HCT116 (cell line): ENCODE measurements at regions not wholly inside any gene's neighbourhood (a gene's known extent, or its start where the extent isn't known, plus 50 kb on each side); places are given as distances from the start of the nearest gene placed in this dataset.

Experiments
- EZH2 ChIP-seq: fragments of 200-600 bp; sonication (generic); IDR thresholded peaks from 2 replicates; pipeline ENCODE4 v1.6.1; 2017; ENCODE audit warnings: antibody characterized with exemption, mixed run types
- POLR2AphosphoS5 ChIP-seq: IDR thresholded peaks from 2 replicates; pipeline ENCODE4 v1.6.1; 2011; ENCODE audit warnings: mild to moderate bottlenecking, low read depth, low read length, moderate library complexity
- TCF7L2 ChIP-seq: IDR thresholded peaks from 2 replicates; pipeline ENCODE4 v1.7.0; 2011; ENCODE audit warnings: borderline replicate concordance, inconsistent platforms; ENCODE audit not compliant: insufficient read depth, insufficient read length; ENCODE audit errors: extremely low read depth
- TF ChIP-seq, protein P1 (sequence below), 3 experiments: fragments of 200-600 bp in 1 of 3; sonication (generic) in 1 of 3; IDR thresholded peaks in 2 of 3; conservative IDR thresholded peaks in 1 of 3; 2 replicates each; pipeline ENCODE4 v1.5.1; 2012 to 2017; ENCODE audit warnings: low read depth in 2 of 3, low read length in 2 of 3, antibody characterized with exemption in 1 of 3, borderline replicate concordance in 1 of 3, control low read depth in 1 of 3, mild to moderate bottlenecking in 1 of 3, mixed read lengths in 1 of 3, mixed run types in 1 of 3, moderate library complexity in 1 of 3; ENCODE audit not compliant: insufficient read depth in 1 of 3
- TF ChIP-seq, protein P2 (sequence below): IDR thresholded peaks from 2 replicates; pipeline ENCODE4 v1.6.1; 2012

DNA sequence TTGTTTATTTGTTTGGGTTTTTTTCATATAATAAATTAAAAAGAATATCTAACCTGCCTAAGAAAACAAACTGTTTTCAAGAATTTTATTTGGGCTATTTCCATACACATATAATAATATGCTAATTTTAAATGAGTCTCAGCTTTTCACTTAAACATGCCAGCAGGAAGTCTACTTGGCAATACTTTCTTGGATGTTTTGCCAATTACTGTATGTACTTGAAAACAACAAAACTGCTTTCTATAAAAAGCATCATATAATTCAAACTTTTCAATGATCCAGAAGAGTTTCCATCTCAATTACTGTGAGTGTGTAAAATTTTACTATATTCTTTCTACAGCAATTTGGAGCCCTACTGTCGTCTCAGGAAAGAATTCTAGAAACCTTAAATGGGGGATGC is 961.2 kb downstream of the PCDH17 start:
- TF ChIP-seq, protein P1, sequence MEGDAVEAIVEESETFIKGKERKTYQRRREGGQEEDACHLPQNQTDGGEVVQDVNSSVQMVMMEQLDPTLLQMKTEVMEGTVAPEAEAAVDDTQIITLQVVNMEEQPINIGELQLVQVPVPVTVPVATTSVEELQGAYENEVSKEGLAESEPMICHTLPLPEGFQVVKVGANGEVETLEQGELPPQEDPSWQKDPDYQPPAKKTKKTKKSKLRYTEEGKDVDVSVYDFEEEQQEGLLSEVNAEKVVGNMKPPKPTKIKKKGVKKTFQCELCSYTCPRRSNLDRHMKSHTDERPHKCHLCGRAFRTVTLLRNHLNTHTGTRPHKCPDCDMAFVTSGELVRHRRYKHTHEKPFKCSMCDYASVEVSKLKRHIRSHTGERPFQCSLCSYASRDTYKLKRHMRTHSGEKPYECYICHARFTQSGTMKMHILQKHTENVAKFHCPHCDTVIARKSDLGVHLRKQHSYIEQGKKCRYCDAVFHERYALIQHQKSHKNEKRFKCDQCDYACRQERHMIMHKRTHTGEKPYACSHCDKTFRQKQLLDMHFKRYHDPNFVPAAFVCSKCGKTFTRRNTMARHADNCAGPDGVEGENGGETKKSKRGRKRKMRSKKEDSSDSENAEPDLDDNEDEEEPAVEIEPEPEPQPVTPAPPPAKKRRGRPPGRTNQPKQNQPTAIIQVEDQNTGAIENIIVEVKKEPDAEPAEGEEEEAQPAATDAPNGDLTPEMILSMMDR (IDR thresholded peaks at IDR 0.05 in 2 of 3, conservative IDR thresholded peaks at IDR 0.05 in 1 of 3; ENCODE audit: borderline replicate concordance in 1 of 3, insufficient read depth in 1 of 3, low read depth in 2 of 3, low read length in 2 of 3): no peak
- no peak for TF ChIP-seq POLR2AphosphoS5
- TF ChIP-seq EZH2: no peak
- no peak for TF ChIP-seq TCF7L2
- TF ChIP-seq, protein P2, sequence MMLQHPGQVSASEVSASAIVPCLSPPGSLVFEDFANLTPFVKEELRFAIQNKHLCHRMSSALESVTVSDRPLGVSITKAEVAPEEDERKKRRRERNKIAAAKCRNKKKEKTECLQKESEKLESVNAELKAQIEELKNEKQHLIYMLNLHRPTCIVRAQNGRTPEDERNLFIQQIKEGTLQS: no peak
